SW480 (cell line): ENCODE measurements at regions not wholly inside any gene's neighbourhood (a gene's known extent, or its start where the extent isn't known, plus 50 kb on each side); places are given as distances from the start of the nearest gene placed in this dataset.

Experiments used
- DNase-seq: peaks from one replicate; pipeline ENCODE4 v3.0.0-alpha.2; 2016; ENCODE audit warnings: low spot score

- no peak for DNase-seq
Observed at GRCh38 chr6:51542475-51542874, 544.9 kb downstream of the PKHD1 start.

- no peak for DNase-seq
Observed at GRCh38 chr6:51550243-51550642, 537.2 kb downstream of the PKHD1 start.

GRCh38 chr6:51552435-51552834 is 535.0 kb downstream of the PKHD1 start:
- DNase-seq: no peak

GRCh38 chr6:51553246-51554015 is 534.0 kb downstream of the PKHD1 start:
- no peak for DNase-seq

- DNase-seq: no peak
Observed at GRCh38 chr6:51554029-51554428, 533.4 kb downstream of the PKHD1 start.

GRCh38 chr6:51559059-51559458 is 528.4 kb downstream of the PKHD1 start:
- peak; percentile 31 for DNase-seq

- DNase-seq: no peak
Observed at GRCh38 chr6:51562198-51562597, 525.2 kb downstream of the PKHD1 start.
